GM23338 (cell line): ENCODE measurements at regions not wholly inside any gene's neighbourhood (a gene's known extent, or its start where the extent isn't known, plus 50 kb on each side); places are given as distances from the start of the nearest gene placed in this dataset.

Experiments used
- ATAC-seq: fragments of 200-7000 bp; cut with Tn5 transposase; 3 replicates; pipeline ENCODE4 v1.9.1; 2020
- DNase-seq: peaks from one replicate; pipeline ENCODE4 v3.0.0-alpha.2; 2015; ENCODE audit warnings: low spot score
- H2AFZ ChIP-seq: fragments of 200-600 bp; sonication (generic); 2 replicates; pipeline ENCODE4 v1.8.0; 2016; ENCODE audit warnings: antibody characterized with exemption, mild to moderate bottlenecking, moderate library complexity
- H3F3A ChIP-seq: fragments of 200-600 bp; sonication (generic); replicated peaks from 2 replicates; pipeline ENCODE4 v1.8.0; 2017; ENCODE audit warnings: antibody characterized with exemption, mixed run types, low read depth
- H3K27ac ChIP-seq: fragments of 200-600 bp; sonication (generic); 2 replicates; pipeline ENCODE4 v1.6.1; 2016; ENCODE audit warnings: low read depth
- H3K27me3 ChIP-seq: fragments of 200-600 bp; sonication (generic); 2 replicates; pipeline ENCODE4 v1.8.0; 2016; ENCODE audit warnings: mild to moderate bottlenecking, mixed run types, moderate library complexity; ENCODE audit not compliant: insufficient read depth
- H3K36me3 ChIP-seq: fragments of 200-600 bp; sonication (generic); 2 replicates; pipeline ENCODE4 v1.8.0; 2016; ENCODE audit warnings: mild to moderate bottlenecking; ENCODE audit not compliant: insufficient read depth
- H3K4me1 ChIP-seq: fragments of 200-600 bp; sonication (generic); 2 replicates; pipeline ENCODE4 v1.8.0; 2016; ENCODE audit warnings: mild to moderate bottlenecking, moderate library complexity; ENCODE audit not compliant: insufficient read depth
- H3K4me2 ChIP-seq: fragments of 200-600 bp; sonication (generic); 2 replicates; pipeline ENCODE4 v1.7.1; 2017; ENCODE audit warnings: mixed run types
- H3K4me3 ChIP-seq: fragments of 200-600 bp; sonication (generic); 2 replicates; pipeline ENCODE4 v1.6.1; 2016; ENCODE audit warnings: mixed run types
- H3K79me2 ChIP-seq: fragments of 200-600 bp; sonication (generic); replicated peaks from 2 replicates; pipeline ENCODE4 v1.8.0; 2017; ENCODE audit warnings: mild to moderate bottlenecking; ENCODE audit not compliant: insufficient read depth
- H3K9me2 ChIP-seq: fragments of 200-600 bp; sonication (generic); 2 replicates; pipeline ENCODE4 v1.8.0; 2017; ENCODE audit not compliant: insufficient read depth
- H4K20me1 ChIP-seq: fragments of 200-600 bp; sonication (generic); replicated peaks from 2 replicates; pipeline ENCODE4 v1.8.0; 2017; ENCODE audit warnings: mild to moderate bottlenecking; ENCODE audit not compliant: insufficient read depth
- H3K27ac Mint-ChIP-seq: 2 replicates; pipeline ENCODE4 v1.8.0; 2020; ENCODE audit warnings: inconsistent platforms, mild to moderate bottlenecking, moderate library complexity, mixed read lengths
- H3K27me3 Mint-ChIP-seq: 3 replicates; pipeline ENCODE4 v1.8.0; 2022; ENCODE audit warnings: low read depth, mild to moderate bottlenecking, moderate library complexity, mixed read lengths, inconsistent platforms; ENCODE audit not compliant: insufficient read depth, poor library complexity
- H3K36me3 Mint-ChIP-seq: 3 replicates; pipeline ENCODE4 v1.8.0; 2021; ENCODE audit warnings: low read depth, mild to moderate bottlenecking, inconsistent platforms, moderate library complexity, mixed read lengths
- H3K4me1 Mint-ChIP-seq: 3 replicates; pipeline ENCODE4 v1.8.0; 2020; ENCODE audit warnings: mild to moderate bottlenecking, inconsistent platforms, mixed read lengths
- H3K4me3 Mint-ChIP-seq: 3 replicates; pipeline ENCODE4 v1.8.0; 2021; ENCODE audit warnings: moderate library complexity, mild to moderate bottlenecking, inconsistent platforms, mixed read lengths
- H3K9me3 Mint-ChIP-seq: 3 replicates; pipeline ENCODE4 v1.8.0; 2020; ENCODE audit warnings: moderate library complexity, mild to moderate bottlenecking, inconsistent platforms, mixed read lengths
- CREB1 ChIP-seq: fragments of 250-450 bp; sonication (Bioruptor Pico); IDR thresholded peaks from 2 replicates; pipeline ENCODE4 v1.5.0; 2020; ENCODE audit warnings: low read depth, mild to moderate bottlenecking, moderate library complexity
- CTCF ChIP-seq, 2 experiments: fragments of 200-600 bp in 1 of 2; sonication (generic) in 1 of 2; conservative IDR thresholded peaks; 2 replicates each; pipeline versions ENCODE4 v1.5.1 to v1.6.1; 2016 to 2017; ENCODE audit warnings: antibody characterized with exemption in 2 of 2, low read depth in 2 of 2, mild to moderate bottlenecking in 2 of 2, moderate library complexity in 1 of 2
- EZH2 ChIP-seq: fragments of 200-600 bp; sonication (generic); IDR thresholded peaks from one replicate; pipeline ENCODE4 v1.8.0; 2017; ENCODE audit warnings: antibody characterized with exemption, mild to moderate bottlenecking, low read depth; ENCODE audit not compliant: unreplicated experiment
- EZH2phosphoT487 ChIP-seq: fragments of 200-600 bp; sonication (generic); IDR thresholded peaks from one replicate; pipeline ENCODE4 v1.8.1; 2018; ENCODE audit warnings: antibody characterized with exemption; ENCODE audit not compliant: unreplicated experiment
- JUNB ChIP-seq: IDR thresholded peaks from one replicate; pipeline ENCODE4 v1.6.1; 2016; ENCODE audit warnings: antibody characterized with exemption; ENCODE audit not compliant: unreplicated experiment
- NANOG ChIP-seq: IDR thresholded peaks from 2 replicates; pipeline ENCODE4 v1.6.1; 2016; ENCODE audit warnings: antibody characterized with exemption, borderline replicate concordance
- POLR2AphosphoS5 ChIP-seq: IDR thresholded peaks from 2 replicates; pipeline ENCODE4 v1.6.1; 2016; ENCODE audit warnings: antibody characterized with exemption, low read depth
- REST ChIP-seq: IDR thresholded peaks from one replicate; pipeline ENCODE4 v1.6.1; 2018; ENCODE audit warnings: antibody characterized with exemption; ENCODE audit not compliant: unreplicated experiment
- STAT1 ChIP-seq: IDR thresholded peaks from one replicate; pipeline ENCODE4 v1.6.1; 2016; ENCODE audit warnings: antibody characterized with exemption; ENCODE audit not compliant: unreplicated experiment
- ZNF114 ChIP-seq: fragments of 250-450 bp; sonication (Bioruptor Pico); IDR thresholded peaks from 2 replicates; pipeline ENCODE4 v1.5.0; 2020; ENCODE audit warnings: mild to moderate bottlenecking, moderate library complexity
- ZNF331 ChIP-seq: fragments of 250-450 bp; sonication (Bioruptor Pico); IDR thresholded peaks from 2 replicates; pipeline ENCODE4 v1.5.0; 2020; ENCODE audit warnings: low read depth, mild to moderate bottlenecking, moderate library complexity
- TF ChIP-seq, protein P1 (sequence below): fragments of 250-450 bp; sonication (Bioruptor Pico); IDR thresholded peaks from 2 replicates; pipeline ENCODE4 v1.5.0; 2020; ENCODE audit warnings: mild to moderate bottlenecking, moderate library complexity
- TF ChIP-seq, protein P2 (sequence below): IDR thresholded peaks from 2 replicates; pipeline ENCODE4 v1.6.1; 2016; ENCODE audit warnings: antibody characterized with exemption

DNA sequence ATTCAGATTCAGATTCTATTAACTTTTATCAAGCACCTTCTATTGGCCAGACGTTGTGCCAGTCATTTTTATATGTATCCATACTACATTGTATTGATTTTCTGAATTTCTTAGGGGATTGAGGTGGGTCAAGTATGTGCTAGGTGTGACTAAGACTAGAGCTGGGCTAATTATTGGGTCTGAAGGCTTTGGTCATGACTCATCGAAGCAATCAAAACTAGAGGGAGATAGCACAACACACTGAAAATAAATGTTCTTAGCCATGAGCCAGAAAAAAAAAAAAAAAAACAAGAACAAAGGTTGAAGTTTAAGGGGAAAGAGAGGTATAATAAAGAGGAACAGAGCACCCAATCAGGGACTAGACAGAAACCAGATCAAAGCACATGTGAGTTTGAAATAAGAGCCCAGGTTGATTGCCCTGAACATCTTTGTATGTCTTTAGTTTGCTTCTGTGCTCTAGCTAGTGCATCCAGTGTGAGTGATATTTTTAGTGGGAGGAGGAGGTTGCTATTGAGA, 171.6 kb upstream of the FOXP2 start:
- H3K9me2 ChIP-seq = peaks cover 3% of the 10 kb centered on the region; the same call in 1 of the 2 replicates
- no peaks in the 10 kb centered on the region for H3K36me3 ChIP-seq
- no peaks in the 10 kb centered on the region for H3K79me2 ChIP-seq
- no peak for DNase-seq
- TF ChIP-seq, protein P1, sequence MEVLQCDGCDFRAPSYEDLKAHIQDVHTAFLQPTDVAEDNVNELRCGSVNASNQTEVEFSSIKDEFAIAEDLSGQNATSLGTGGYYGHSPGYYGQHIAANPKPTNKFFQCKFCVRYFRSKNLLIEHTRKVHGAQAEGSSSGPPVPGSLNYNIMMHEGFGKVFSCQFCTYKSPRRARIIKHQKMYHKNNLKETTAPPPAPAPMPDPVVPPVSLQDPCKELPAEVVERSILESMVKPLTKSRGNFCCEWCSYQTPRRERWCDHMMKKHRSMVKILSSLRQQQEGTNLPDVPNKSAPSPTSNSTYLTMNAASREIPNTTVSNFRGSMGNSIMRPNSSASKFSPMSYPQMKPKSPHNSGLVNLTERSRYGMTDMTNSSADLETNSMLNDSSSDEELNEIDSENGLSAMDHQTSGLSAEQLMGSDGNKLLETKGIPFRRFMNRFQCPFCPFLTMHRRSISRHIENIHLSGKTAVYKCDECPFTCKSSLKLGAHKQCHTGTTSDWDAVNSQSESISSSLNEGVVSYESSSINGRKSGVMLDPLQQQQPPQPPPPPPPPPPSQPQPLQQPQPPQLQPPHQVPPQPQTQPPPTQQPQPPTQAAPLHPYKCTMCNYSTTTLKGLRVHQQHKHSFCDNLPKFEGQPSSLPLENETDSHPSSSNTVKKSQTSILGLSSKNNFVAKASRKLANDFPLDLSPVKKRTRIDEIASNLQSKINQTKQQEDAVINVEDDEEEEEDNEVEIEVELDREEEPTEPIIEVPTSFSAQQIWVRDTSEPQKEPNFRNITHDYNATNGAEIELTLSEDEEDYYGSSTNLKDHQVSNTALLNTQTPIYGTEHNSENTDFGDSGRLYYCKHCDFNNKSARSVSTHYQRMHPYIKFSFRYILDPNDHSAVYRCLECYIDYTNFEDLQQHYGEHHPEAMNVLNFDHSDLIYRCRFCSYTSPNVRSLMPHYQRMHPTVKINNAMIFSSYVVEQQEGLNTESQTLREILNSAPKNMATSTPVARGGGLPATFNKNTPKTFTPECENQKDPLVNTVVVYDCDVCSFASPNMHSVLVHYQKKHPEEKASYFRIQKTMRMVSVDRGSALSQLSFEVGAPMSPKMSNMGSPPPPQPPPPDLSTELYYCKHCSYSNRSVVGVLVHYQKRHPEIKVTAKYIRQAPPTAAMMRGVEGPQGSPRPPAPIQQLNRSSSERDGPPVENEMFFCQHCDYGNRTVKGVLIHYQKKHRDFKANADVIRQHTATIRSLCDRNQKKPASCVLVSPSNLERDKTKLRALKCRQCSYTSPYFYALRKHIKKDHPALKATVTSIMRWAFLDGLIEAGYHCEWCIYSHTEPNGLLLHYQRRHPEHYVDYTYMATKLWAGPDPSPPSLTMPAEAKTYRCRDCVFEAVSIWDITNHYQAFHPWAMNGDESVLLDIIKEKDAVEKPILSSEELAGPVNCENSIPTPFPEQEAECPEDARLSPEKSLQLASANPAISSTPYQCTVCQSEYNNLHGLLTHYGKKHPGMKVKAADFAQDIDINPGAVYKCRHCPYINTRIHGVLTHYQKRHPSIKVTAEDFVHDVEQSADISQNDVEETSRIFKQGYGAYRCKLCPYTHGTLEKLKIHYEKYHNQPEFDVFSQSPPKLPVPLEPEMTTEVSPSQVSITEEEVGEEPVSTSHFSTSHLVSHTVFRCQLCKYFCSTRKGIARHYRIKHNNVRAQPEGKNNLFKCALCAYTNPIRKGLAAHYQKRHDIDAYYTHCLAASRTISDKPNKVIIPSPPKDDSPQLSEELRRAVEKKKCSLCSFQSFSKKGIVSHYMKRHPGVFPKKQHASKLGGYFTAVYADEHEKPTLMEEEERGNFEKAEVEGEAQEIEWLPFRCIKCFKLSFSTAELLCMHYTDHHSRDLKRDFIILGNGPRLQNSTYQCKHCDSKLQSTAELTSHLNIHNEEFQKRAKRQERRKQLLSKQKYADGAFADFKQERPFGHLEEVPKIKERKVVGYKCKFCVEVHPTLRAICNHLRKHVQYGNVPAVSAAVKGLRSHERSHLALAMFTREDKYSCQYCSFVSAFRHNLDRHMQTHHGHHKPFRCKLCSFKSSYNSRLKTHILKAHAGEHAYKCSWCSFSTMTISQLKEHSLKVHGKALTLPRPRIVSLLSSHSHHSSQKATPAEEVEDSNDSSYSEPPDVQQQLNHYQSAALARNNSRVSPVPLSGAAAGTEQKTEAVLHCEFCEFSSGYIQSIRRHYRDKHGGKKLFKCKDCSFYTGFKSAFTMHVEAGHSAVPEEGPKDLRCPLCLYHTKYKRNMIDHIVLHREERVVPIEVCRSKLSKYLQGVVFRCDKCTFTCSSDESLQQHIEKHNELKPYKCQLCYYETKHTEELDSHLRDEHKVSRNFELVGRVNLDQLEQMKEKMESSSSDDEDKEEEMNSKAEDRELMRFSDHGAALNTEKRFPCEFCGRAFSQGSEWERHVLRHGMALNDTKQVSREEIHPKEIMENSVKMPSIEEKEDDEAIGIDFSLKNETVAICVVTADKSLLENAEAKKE = no peak
- TF ChIP-seq REST (no peak), CREB1 (no peak), NANOG (no peak), CTCF (conservative IDR thresholded peaks at IDR 0.05; ENCODE audit: low read depth in 2 of 2) (no peak), POLR2AphosphoS5 (no peak), ZNF114 (CRISPR knock-in tag) (no peak), EZH2phosphoT487 (no peak), JUNB (no peak), STAT1 (no peak), ZNF331 (CRISPR knock-in tag) (no peak), EZH2 (no peak)
- TF ChIP-seq, protein P2, sequence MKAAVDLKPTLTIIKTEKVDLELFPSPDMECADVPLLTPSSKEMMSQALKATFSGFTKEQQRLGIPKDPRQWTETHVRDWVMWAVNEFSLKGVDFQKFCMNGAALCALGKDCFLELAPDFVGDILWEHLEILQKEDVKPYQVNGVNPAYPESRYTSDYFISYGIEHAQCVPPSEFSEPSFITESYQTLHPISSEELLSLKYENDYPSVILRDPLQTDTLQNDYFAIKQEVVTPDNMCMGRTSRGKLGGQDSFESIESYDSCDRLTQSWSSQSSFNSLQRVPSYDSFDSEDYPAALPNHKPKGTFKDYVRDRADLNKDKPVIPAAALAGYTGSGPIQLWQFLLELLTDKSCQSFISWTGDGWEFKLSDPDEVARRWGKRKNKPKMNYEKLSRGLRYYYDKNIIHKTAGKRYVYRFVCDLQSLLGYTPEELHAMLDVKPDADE = no peak
- H3K4me3 ChIP-seq = no peak overlapping the region
- no peaks in the 10 kb centered on the region for H3K27me3 Mint-ChIP-seq
- no peaks in the 10 kb centered on the region for H3K27me3 ChIP-seq
- no peaks in the 10 kb centered on the region for H3K36me3 Mint-ChIP-seq
- no peak overlapping the region for H3K27ac ChIP-seq
- no peaks in the 10 kb centered on the region for H3K9me3 Mint-ChIP-seq
- no peaks in the 10 kb centered on the region for H3F3A ChIP-seq
- H4K20me1 ChIP-seq = no peaks in the 10 kb centered on the region
- peak overlapping the region; percentile 12; the same call in 1 of the 2 replicates for H3K27ac Mint-ChIP-seq
- no peak overlapping the region for H3K4me2 ChIP-seq
- peaks cover 13% of the 10 kb centered on the region; the same call in 2 of the 3 replicates for H3K4me1 Mint-ChIP-seq
- H3K4me3 Mint-ChIP-seq = no peak overlapping the region
- peaks cover 11% of the 10 kb centered on the region; the same call in 1 of the 2 replicates for H3K4me1 ChIP-seq
- no peak overlapping the region for H2AFZ ChIP-seq
- ATAC-seq = no peak
